GM21825 (cell line): ENCODE measurements at regions not wholly inside any gene's neighbourhood (a gene's known extent, or its start where the extent isn't known, plus 50 kb on each side); places are given as distances from the start of the nearest gene placed in this dataset.
"Not testable (repeated sequence)": the region's sequence is repeated elsewhere in the genome, so short reads cannot be mapped to it uniquely, and the experiment has no call there.

ENCODE experiments used
- ATAC-seq: cut with Tn5 transposase; IDR thresholded peaks from one replicate; pipeline ENCODE4 v1.9.1; 2021; ENCODE audit warnings: mild to moderate bottlenecking, moderate library complexity; ENCODE audit not compliant: unreplicated experiment

- no peak for ATAC-seq
Observed at GRCh38 chr15:70378126-70379031, 280.7 kb upstream of the TLE3 start.

GRCh38 chr15:70376929-70377691 lies 279.4 kb upstream of the TLE3 start:
- no peak for ATAC-seq

DNA sequence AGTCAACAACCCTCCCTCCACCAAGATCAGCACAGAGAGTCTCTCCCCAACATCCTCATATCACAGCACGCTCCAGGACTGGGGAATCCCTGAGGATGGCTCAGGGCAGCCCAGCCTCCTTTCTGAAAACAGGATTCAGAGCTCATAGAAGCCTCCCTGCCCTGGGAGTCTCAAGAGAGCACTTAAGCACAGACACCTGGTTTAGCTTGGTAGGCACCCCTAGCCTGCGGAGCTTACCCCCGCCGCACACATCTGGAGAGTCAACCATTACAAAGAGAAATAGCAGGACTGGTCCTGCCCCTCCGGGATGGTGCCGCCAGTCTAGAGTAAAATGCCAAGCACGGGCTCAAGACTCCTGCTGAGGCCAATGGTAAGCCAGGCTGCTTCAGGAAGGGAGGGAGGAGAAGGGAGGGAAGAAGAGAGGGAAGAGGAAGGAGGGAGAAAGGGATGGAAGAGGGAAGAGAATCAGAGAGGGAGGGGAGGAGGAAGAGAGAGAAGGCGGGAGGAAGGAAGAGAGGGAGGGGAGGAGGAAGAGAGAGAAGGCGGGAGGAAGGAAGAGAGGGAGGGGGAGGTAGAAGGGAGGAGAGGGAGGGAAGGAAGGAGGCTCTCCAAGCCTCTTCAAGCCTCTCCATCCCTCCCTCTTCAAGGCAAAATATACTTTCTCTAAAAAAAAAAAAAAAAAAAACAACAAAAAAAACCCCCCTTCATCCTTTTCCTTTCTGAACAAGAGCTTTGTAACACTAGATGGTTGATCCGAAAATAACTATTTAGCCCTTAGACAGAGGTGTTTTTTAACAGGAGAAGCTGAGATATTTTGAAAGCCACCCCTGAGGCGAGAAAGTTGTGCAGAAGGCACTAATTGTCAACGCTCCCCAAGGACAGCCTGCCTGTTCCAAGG lies 278.6 kb upstream of the TLE3 start:
- no peak for ATAC-seq

DNA sequence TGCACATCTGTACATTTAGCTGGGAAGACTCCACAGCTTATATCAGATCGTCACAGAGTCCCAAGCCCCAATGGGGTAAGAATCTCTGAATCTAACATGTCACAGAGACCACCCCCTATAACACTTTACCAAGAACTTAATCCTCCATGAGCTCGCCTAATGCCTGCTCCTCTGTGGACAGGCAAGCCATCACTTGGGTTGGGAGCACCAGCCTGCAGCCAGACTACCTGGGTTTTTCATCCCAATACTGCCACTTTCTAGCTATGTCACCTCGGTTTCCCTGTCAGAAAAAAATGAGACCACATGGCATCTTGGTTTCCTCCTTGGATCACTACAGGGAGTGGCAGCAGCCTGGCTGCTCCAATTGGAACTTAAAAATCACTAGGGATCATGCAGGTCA lies 277.9 kb upstream of the TLE3 start:
- no peak for ATAC-seq

GRCh38 chr15:70375006-70375431 lies 277.3 kb upstream of the TLE3 start:
- ATAC-seq: no peak

- no peak for ATAC-seq
Observed at GRCh38 chr15:70374096-70374495, 276.4 kb upstream of the TLE3 start.

DNA sequence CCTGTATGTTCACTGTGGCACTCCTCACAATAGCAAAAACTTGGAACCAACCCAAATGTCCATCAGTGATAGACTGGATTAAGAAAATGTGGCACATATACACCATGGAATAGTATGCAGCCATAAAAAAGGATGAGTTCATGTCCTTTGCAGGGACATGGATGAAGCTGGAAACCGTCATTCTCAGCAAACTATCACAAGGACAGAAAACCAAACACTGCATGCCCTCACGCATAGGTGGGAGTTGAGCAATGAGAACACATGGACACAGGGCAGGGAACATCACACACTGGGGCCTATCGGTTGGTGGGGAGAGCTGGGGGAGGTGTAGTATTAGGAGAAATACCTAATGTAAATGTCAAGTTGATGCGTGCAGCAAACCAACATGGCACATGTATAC lies 275.7 kb upstream of the TLE3 start:
- ATAC-seq: not testable (repeated sequence)

GRCh38 chr15:70367913-70368705 lies 270.4 kb upstream of the TLE3 start:
- ATAC-seq: not testable (repeated sequence)

- not testable (repeated sequence) for ATAC-seq
Observed at GRCh38 chr15:70364023-70364422, 266.3 kb upstream of the TLE3 start.

GRCh38 chr15:70362886-70363285 lies 265.2 kb upstream of the TLE3 start:
- ATAC-seq: no peak

DNA sequence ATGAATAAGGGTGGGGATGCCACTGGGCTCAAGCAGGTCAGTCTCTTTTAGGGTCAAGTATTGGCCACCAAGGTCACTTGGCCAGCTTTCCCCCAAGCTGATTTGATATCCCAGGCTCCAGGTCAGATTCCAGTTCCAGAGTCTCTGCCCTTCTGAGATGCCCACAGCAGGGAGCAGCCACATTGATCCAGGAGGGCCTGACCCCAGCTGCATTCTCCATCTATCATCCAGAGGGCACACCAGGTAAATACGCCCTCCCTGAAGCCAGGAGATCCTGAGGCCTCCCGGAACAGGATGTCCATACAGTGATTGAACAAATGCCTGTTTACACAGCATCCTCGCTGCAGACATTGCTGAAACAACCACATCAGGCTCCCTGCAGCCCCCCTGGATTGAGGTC lies 264.6 kb upstream of the TLE3 start:
- ATAC-seq: no peak

DNA sequence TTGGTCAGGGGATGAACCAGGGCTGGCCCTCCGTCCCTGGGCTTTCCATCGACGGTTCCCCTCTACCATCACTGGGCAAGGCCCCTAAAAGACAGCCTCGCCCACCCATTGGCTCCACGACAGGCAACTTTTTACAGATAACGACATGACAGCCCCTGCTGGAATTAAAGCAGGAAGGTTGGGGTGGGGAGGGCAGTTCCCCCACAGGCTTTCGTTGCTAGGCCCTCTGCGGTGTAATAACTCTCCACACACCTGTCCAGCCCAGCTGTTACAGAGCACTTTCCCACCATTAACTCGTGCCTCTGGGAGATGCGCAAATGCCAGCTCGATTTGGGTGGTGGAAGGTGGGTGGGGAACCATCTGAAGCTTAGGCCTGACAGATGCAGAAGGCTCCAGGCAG lies 264.2 kb upstream of the TLE3 start:
- no peak for ATAC-seq

- no peak for ATAC-seq
Observed at GRCh38 chr15:70361106-70361505, 263.4 kb upstream of the TLE3 start.

DNA sequence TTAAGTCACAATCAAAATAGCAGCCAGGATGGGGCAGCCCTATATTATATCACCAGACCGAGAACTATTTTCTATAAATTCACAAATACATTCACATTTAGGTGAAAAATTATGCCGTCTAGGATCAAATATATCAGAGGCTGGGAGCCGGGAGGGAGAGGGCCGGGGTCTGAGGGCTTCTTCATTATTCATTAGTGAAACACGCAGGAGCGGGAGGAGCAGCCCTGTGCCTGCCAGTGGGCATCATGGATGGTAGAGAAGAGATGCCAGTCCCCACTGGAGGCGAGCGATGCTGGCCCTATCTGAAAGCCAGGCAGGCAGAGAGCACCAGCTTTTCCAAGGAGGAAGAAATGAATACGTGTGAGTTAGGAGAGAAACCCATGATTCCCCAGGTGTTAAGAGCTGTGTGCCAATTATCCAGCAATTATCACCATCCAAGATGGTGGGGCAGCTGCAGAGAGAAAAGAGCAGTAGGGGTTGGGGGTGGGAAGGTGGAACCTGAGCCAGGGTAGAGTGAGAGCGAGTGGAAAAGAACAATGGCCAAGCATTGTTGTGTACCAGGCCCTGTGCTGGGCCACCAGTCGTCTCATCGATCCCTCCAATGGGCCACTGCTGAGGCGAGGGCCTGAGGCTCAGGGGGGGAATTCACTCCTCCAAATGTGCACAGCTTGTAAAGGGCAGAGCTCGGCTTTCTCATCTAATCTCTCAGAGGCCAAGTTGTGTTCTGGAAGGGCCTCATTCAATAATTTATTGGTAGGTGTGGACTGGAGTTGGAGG lies 261.3 kb upstream of the TLE3 start:
- ATAC-seq: no peak

- no peak for ATAC-seq
Observed at GRCh38 chr15:70358011-70358819, 260.5 kb upstream of the TLE3 start.

DNA sequence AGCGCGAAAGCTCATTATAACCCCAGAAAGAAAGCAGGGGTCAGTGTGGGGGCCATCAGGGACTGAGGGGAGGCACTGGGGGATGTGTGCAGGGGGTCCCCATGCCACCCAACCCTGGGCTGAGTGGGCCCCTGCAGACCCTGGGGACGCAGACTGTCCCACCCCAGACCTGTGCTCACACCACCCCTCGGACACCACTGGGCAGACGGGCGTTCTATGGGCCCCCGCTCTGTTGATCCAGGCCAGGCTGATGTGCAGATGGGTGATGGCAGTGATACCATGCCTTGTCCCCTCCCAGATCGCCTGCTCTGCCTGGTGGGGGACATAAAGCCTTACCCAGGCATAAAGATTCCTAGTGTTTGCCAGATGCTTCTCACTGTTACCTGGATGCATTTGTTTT lies 259.7 kb upstream of the TLE3 start:
- ATAC-seq: no peak

DNA sequence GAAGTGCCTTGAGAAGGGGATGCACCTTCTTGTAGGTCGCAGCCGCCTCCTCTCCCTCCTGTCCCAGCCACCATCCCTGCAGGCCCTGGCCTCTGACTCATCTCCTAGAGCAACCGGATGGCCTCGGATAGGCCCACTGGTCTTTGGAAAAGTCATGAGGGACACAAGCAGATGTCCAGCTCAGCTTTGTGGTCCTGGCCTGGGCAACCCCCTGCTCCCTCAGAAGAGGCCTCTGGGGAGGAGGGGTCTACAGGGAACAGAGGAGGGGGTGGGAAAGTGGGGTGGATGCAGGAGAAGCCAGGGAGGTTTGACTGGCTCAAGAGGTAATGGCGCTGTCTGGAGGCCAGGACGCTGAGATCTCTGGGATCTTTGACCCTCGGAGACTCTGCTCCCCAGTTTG lies 259.2 kb upstream of the TLE3 start:
- ATAC-seq: no peak

- ATAC-seq: no peak
Observed at GRCh38 chr15:70356062-70356860, 258.5 kb upstream of the TLE3 start.
